ENCODE measurements at regions not wholly inside any gene's neighbourhood (a gene's known extent, or its start where the extent isn't known, plus 50 kb on each side); places are given as distances from the start of the nearest gene placed in this dataset.

- Histone ChIP-seq H3K9me3 (ENCODE audit: control insufficient read depth, low read length) (peaks cover 7% of the 10 kb centered on the region), H3K4me2 (ENCODE audit: low read length, poor library complexity, severe bottlenecking) (no peak overlapping the region), H3K4me1 (ENCODE audit: control insufficient read depth, insufficient read depth, low read depth, low read length) (peaks cover 2% of the 10 kb centered on the region), H2BK5ac (ENCODE audit: low read depth, low read length, poor library complexity, severe bottlenecking) (no peak overlapping the region), H3K9ac (ENCODE audit: low read length) (peak overlapping the region; percentile 86), H3K27me3 (ENCODE audit: control insufficient read depth in 1 of 2, insufficient read depth in 1 of 2, low read length in 2 of 2) (no peaks in the 10 kb centered on the region), H3K36me3 (ENCODE audit: control insufficient read depth in 1 of 2, insufficient read depth in 2 of 2, low read depth in 1 of 2, low read length in 2 of 2) (no peaks in the 10 kb centered on the region), H3K4me3 (ENCODE audit: insufficient read depth in 1 of 2, low read depth in 1 of 2, low read length in 2 of 2) (peak overlapping the region in 1 of 2 experiments; percentile 25), H3K14ac (ENCODE audit: low read length in 2 of 2) (no peak overlapping the region), H4K91ac (ENCODE audit: low read length) (peak overlapping the region; percentile 93), H2AFZ (ENCODE audit: low read depth, low read length) (no peak overlapping the region), H3K4ac (ENCODE audit: low read depth in 1 of 2, low read length in 2 of 2) (peak overlapping the region; percentile 35 to 87), H2AK5ac (ENCODE audit: low read length, severe bottlenecking) (peak overlapping the region; percentile 62), H2BK12ac (ENCODE audit: low read length in 2 of 2) (peak overlapping the region; percentile 34 to 91), H3K18ac (ENCODE audit: low read depth in 1 of 2, low read length in 2 of 2) (peak overlapping the region; percentile 84 to 94), H3K23ac (ENCODE audit: low read length in 2 of 2) (peak overlapping the region in 1 of 2 experiments; percentile 14), H4K8ac (ENCODE audit: low read length) (peak overlapping the region; percentile 68), H2BK15ac (ENCODE audit: low read depth, poor library complexity, severe bottlenecking) (no peak overlapping the region), H3K27ac (ENCODE audit: low read length, poor library complexity, severe bottlenecking) (peak overlapping the region; percentile 83), H2BK120ac (ENCODE audit: low read depth, low read length) (peak overlapping the region; percentile 40), H3K79me1 (replicated peaks; ENCODE audit: low read length, poor library complexity, severe bottlenecking) (no peaks in the 10 kb centered on the region)
- WGBS, result 36% methylated on average over 4 of the region's 4 CpGs
- peak; percentile 64 for DNase-seq
Measured at GRCh38 chr2:207394203-207394781, 135.5 kb upstream of the CREB1 start.

- no peak overlapping the region for H3K4me2 ChIP-seq (ENCODE audit: low read length, poor library complexity, severe bottlenecking)
- no peak overlapping the region for H2AFZ ChIP-seq (ENCODE audit: low read depth, low read length)
- DNase-seq, result peak; percentile 93
- no peaks in the 10 kb centered on the region for H3K27me3 ChIP-seq (ENCODE audit: control insufficient read depth in 1 of 2, insufficient read depth in 1 of 2, low read length in 2 of 2)
- no peak overlapping the region for H3K14ac ChIP-seq (ENCODE audit: low read length in 2 of 2)
- H3K4me3 ChIP-seq (ENCODE audit: insufficient read depth in 1 of 2, low read depth in 1 of 2, low read length in 2 of 2), result peak overlapping the region in 1 of 2 experiments; percentile 41
- peak overlapping the region; percentile 40 for H2BK120ac ChIP-seq (ENCODE audit: low read depth, low read length)
- H2BK15ac ChIP-seq (ENCODE audit: low read depth, poor library complexity, severe bottlenecking), result no peak overlapping the region
- peak overlapping the region; percentile 89 for H2AK5ac ChIP-seq (ENCODE audit: low read length, severe bottlenecking)
- H3K4me1 ChIP-seq (ENCODE audit: control insufficient read depth, insufficient read depth, low read depth, low read length), result peaks cover 2% of the 10 kb centered on the region
- H3K4ac ChIP-seq (ENCODE audit: low read depth in 1 of 2, low read length in 2 of 2), result peak overlapping the region; percentile 77 to 87
- H2BK5ac ChIP-seq (ENCODE audit: low read depth, low read length, poor library complexity, severe bottlenecking), result no peak overlapping the region
- H3K23ac ChIP-seq (ENCODE audit: low read length in 2 of 2), result no peak overlapping the region
- peak overlapping the region; percentile 68 for H4K8ac ChIP-seq (ENCODE audit: low read length)
- peak overlapping the region in 1 of 2 experiments; percentile 79 for H2BK12ac ChIP-seq (ENCODE audit: low read length in 2 of 2)
- H3K18ac ChIP-seq (ENCODE audit: low read depth in 1 of 2, low read length in 2 of 2), result peak overlapping the region; percentile 88 to 94
- no peaks in the 10 kb centered on the region for H3K79me1 ChIP-seq (replicated peaks; ENCODE audit: low read length, poor library complexity, severe bottlenecking)
- WGBS, result 0% methylated on average over 4 of the region's 7 CpGs
- H3K36me3 ChIP-seq (ENCODE audit: control insufficient read depth in 1 of 2, insufficient read depth in 2 of 2, low read depth in 1 of 2, low read length in 2 of 2), result no peaks in the 10 kb centered on the region
- peak overlapping the region; percentile 85 for H3K27ac ChIP-seq (ENCODE audit: low read length, poor library complexity, severe bottlenecking)
- H4K91ac ChIP-seq (ENCODE audit: low read length), result no peak overlapping the region
- peak overlapping the region; percentile 86 for H3K9ac ChIP-seq (ENCODE audit: low read length)
- H3K9me3 ChIP-seq (ENCODE audit: control insufficient read depth, low read length), result peaks cover 7% of the 10 kb centered on the region
Measured at GRCh38 chr2:207394812-207395534, 134.8 kb upstream of the CREB1 start.

GRCh38 chr2:207395535-207396251 lies 134.1 kb upstream of the CREB1 start:
- Histone ChIP-seq H4K8ac (ENCODE audit: low read length) (no peak overlapping the region), H2BK15ac (ENCODE audit: low read depth, poor library complexity, severe bottlenecking) (no peak overlapping the region), H3K4me1 (ENCODE audit: control insufficient read depth, insufficient read depth, low read depth, low read length) (peaks cover 2% of the 10 kb centered on the region), H4K91ac (ENCODE audit: low read length) (peak overlapping the region; percentile 19), H3K18ac (ENCODE audit: low read depth in 1 of 2, low read length in 2 of 2) (peak overlapping the region in 1 of 2 experiments; percentile 88), H2BK5ac (ENCODE audit: low read depth, low read length, poor library complexity, severe bottlenecking) (no peak overlapping the region), H3K9ac (ENCODE audit: low read length) (peak overlapping the region; percentile 31), H2AFZ (ENCODE audit: low read depth, low read length) (no peak overlapping the region), H3K27ac (ENCODE audit: low read length, poor library complexity, severe bottlenecking) (peak overlapping the region; percentile 85), H3K79me1 (replicated peaks; ENCODE audit: low read length, poor library complexity, severe bottlenecking) (no peaks in the 10 kb centered on the region), H3K4ac (ENCODE audit: low read depth in 1 of 2, low read length in 2 of 2) (peak overlapping the region; percentile 69 to 77), H3K36me3 (ENCODE audit: control insufficient read depth in 1 of 2, insufficient read depth in 2 of 2, low read depth in 1 of 2, low read length in 2 of 2) (no peaks in the 10 kb centered on the region), H3K14ac (ENCODE audit: low read length in 2 of 2) (no peak overlapping the region), H3K27me3 (ENCODE audit: control insufficient read depth in 1 of 2, insufficient read depth in 1 of 2, low read length in 2 of 2) (no peaks in the 10 kb centered on the region), H3K23ac (ENCODE audit: low read length in 2 of 2) (no peak overlapping the region), H3K9me3 (ENCODE audit: control insufficient read depth, low read length) (peaks cover 7% of the 10 kb centered on the region), H2AK5ac (ENCODE audit: low read length, severe bottlenecking) (peak overlapping the region; percentile 89), H3K4me2 (ENCODE audit: low read length, poor library complexity, severe bottlenecking) (no peak overlapping the region), H2BK120ac (ENCODE audit: low read depth, low read length) (peak overlapping the region; percentile 39), H2BK12ac (ENCODE audit: low read length in 2 of 2) (peak overlapping the region in 1 of 2 experiments; percentile 79), H3K4me3 (ENCODE audit: insufficient read depth in 1 of 2, low read depth in 1 of 2, low read length in 2 of 2) (peak overlapping the region in 1 of 2 experiments; percentile 41)
- WGBS, result 98% methylated on average over 1 of the region's 2 CpGs
- peak; percentile 24 for DNase-seq

Measured in mesenchymal stem cell (in vitro differentiated cells and primary cell).